Osteocyte (in vitro differentiated cells): ENCODE measurements at regions not wholly inside any gene's neighbourhood (a gene's known extent, or its start where the extent isn't known, plus 50 kb on each side); places are given as distances from the start of the nearest gene placed in this dataset.

Source experiments
- DNase-seq: peaks from one replicate; pipeline ENCODE4 v3.0.0; 2021; ENCODE audit warnings: mixed read lengths; ENCODE audit not compliant: unreplicated experiment; ENCODE audit errors: extremely low spot score
- H3K27ac Mint-ChIP-seq: one replicate; pipeline ENCODE4 v1.8.0; 2021; ENCODE audit warnings: mild to moderate bottlenecking, mixed read lengths; ENCODE audit not compliant: unreplicated experiment
- H3K27me3 Mint-ChIP-seq: one replicate; pipeline ENCODE4 v1.8.0; 2021; ENCODE audit warnings: mixed read lengths; ENCODE audit not compliant: unreplicated experiment
- H3K36me3 Mint-ChIP-seq: one replicate; pipeline ENCODE4 v1.8.0; 2021; ENCODE audit warnings: mixed read lengths; ENCODE audit not compliant: unreplicated experiment
- H3K4me1 Mint-ChIP-seq: one replicate; pipeline ENCODE4 v1.8.0; 2021; ENCODE audit warnings: mixed read lengths; ENCODE audit not compliant: unreplicated experiment
- H3K4me3 Mint-ChIP-seq: one replicate; pipeline ENCODE4 v1.8.0; 2021; ENCODE audit warnings: mild to moderate bottlenecking, moderate library complexity, mixed read lengths; ENCODE audit not compliant: unreplicated experiment
- H3K9me3 Mint-ChIP-seq: one replicate; pipeline ENCODE4 v1.8.0; 2021; ENCODE audit warnings: mixed read lengths; ENCODE audit not compliant: unreplicated experiment
- CTCF ChIP-seq: fragments of 200-600 bp; sonication (generic); IDR thresholded peaks from 2 replicates; pipeline ENCODE4 v1.5.0; 2021; ENCODE audit warnings: antibody characterized with exemption, mild to moderate bottlenecking, moderate library complexity

DNA sequence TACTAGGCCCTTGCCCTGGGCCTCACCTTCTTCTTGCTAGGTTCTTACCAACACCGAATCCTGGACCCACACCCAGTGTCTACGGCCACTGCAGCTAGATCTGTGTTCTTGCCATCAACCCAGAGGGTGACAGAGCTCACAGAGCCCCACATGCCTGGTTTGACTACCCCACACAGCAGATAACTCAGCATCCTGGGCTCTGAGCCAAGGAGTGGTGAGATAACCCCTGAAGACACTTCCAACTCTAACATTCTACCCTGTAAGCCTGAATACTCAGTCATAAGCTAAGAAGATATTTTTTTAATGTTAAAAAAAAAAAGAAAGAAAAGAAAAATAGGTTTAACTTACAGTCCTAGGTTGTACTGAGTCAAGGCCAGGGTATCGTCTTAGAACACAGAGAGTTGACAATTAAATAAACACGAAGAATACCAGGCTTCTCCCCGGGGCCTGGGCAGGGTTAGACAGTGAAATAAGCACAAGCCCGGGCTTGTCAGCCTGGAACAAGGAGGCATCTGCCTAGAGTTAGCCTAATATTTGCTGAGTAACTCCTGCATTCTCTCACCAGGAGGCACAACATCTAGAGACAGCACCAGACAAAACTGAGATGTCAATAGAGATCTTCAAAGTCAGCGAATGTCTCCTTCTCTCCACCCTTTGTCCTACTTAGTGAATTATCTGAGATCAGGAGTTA lies 556.5 kb upstream of the LRRN3 start:
- H3K36me3 Mint-ChIP-seq = no peaks in the 10 kb centered on the region
- H3K4me3 Mint-ChIP-seq = no peak overlapping the region
- peaks cover 3% of the 10 kb centered on the region for H3K9me3 Mint-ChIP-seq
- peaks cover 22% of the 10 kb centered on the region for H3K4me1 Mint-ChIP-seq
- peak; percentile 25 for TF ChIP-seq CTCF
- H3K27ac Mint-ChIP-seq = peak overlapping the region; percentile 85
- no peaks in the 10 kb centered on the region for H3K27me3 Mint-ChIP-seq
- DNase-seq = no peak

- Mint-ChIP-seq H3K36me3 (no peaks in the 10 kb centered on the region), H3K27me3 (no peaks in the 10 kb centered on the region), H3K4me3 (no peak overlapping the region), H3K9me3 (no peaks in the 10 kb centered on the region), H3K27ac (no peak overlapping the region), H3K4me1 (peaks cover 16% of the 10 kb centered on the region)
- DNase-seq = no peak
- no peak for TF ChIP-seq CTCF
These were observed 551.7 kb upstream of the LRRN3 start for GRCh38 chr7:110539216-110539615.

DNA sequence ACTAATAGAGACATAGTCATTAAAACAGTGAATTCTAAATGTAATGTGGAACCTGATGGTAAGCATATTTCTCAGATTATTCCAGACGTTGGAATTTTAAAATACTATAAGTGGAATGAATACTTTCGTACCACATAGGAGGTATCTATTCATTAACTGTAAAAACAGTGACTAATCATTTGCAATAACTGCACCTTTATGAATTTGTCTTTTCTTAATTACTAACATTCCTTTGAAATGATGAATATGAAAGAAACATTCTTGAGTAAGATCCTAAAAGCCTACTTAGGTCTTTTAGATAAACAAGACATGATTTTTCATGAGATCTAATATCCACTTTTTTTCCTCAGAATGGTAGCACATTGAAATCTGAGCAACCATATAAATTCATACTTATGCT lies 549.0 kb upstream of the LRRN3 start:
- H3K4me1 Mint-ChIP-seq = peaks cover 6% of the 10 kb centered on the region
- H3K27me3 Mint-ChIP-seq = no peaks in the 10 kb centered on the region
- TF ChIP-seq CTCF = no peak
- H3K27ac Mint-ChIP-seq = no peak overlapping the region
- DNase-seq = no peak
- no peaks in the 10 kb centered on the region for H3K9me3 Mint-ChIP-seq
- H3K36me3 Mint-ChIP-seq = no peaks in the 10 kb centered on the region
- no peak overlapping the region for H3K4me3 Mint-ChIP-seq

GRCh38 chr7:110544194-110544593 lies 546.7 kb upstream of the LRRN3 start:
- H3K4me3 Mint-ChIP-seq = no peak overlapping the region
- TF ChIP-seq CTCF = no peak

GRCh38 chr7:110548372-110548771 lies 542.6 kb upstream of the LRRN3 start:
- no peaks in the 10 kb centered on the region for H3K36me3 Mint-ChIP-seq
- TF ChIP-seq CTCF = no peak
- no peaks in the 10 kb centered on the region for H3K4me1 Mint-ChIP-seq
- H3K4me3 Mint-ChIP-seq = no peak overlapping the region
- peaks cover 9% of the 10 kb centered on the region for H3K9me3 Mint-ChIP-seq
- no peak overlapping the region for H3K27ac Mint-ChIP-seq
- no peaks in the 10 kb centered on the region for H3K27me3 Mint-ChIP-seq
- DNase-seq = no peak

More at GRCh38 chr7:110544194-110544593, 546.7 kb upstream of the LRRN3 start:
- no peak for DNase-seq
- Mint-ChIP-seq H3K4me1 (no peaks in the 10 kb centered on the region), H3K36me3 (no peaks in the 10 kb centered on the region), H3K27me3 (no peaks in the 10 kb centered on the region), H3K9me3 (no peaks in the 10 kb centered on the region), H3K27ac (no peak overlapping the region)
